H9 (cell line): ENCODE measurements at regions not wholly inside any gene's neighbourhood (a gene's known extent, or its start where the extent isn't known, plus 50 kb on each side); places are given as distances from the start of the nearest gene placed in this dataset.

Source experiments
- DNase-seq: peaks from one replicate; pipeline ENCODE4 v3.0.0-alpha.2; 2017
- H2AFZ ChIP-seq: one replicate; pipeline ENCODE4 v1.6.1; 2013; ENCODE audit warnings: mild to moderate bottlenecking, low read length, control low read depth, moderate library complexity
- H2AK5ac ChIP-seq: 2 replicates; pipeline ENCODE4 v1.6.1; 2013; ENCODE audit warnings: low read length, control low read depth, mixed read lengths; ENCODE audit not compliant: insufficient read length
- H2BK120ac ChIP-seq: one replicate; pipeline ENCODE4 v1.6.1; 2013; ENCODE audit warnings: low read depth, mild to moderate bottlenecking, low read length, control low read depth, inconsistent platforms; ENCODE audit not compliant: poor library complexity, severe bottlenecking
- H2BK12ac ChIP-seq: 2 replicates; pipeline ENCODE4 v1.6.1; 2013; ENCODE audit warnings: low read length, control low read depth, mixed read lengths, low read depth; ENCODE audit not compliant: insufficient read length
- H2BK15ac ChIP-seq: 2 replicates; pipeline ENCODE4 v1.6.1; 2013; ENCODE audit warnings: low read depth, low read length, control low read depth
- H2BK20ac ChIP-seq: one replicate; pipeline ENCODE4 v1.6.1; 2013; ENCODE audit warnings: low read depth, mild to moderate bottlenecking, low read length, control low read depth, inconsistent platforms; ENCODE audit not compliant: poor library complexity, severe bottlenecking
- H2BK5ac ChIP-seq: 2 replicates; pipeline ENCODE4 v1.6.1; 2013; ENCODE audit warnings: low read length, control low read depth, mixed read lengths; ENCODE audit not compliant: insufficient read length
- H3K14ac ChIP-seq: 2 replicates; pipeline ENCODE4 v1.6.1; 2013; ENCODE audit warnings: low read length, control low read depth; ENCODE audit not compliant: insufficient read depth
- H3K18ac ChIP-seq: 2 replicates; pipeline ENCODE4 v1.6.1; 2013; ENCODE audit warnings: low read depth, mild to moderate bottlenecking, mixed read lengths, low read length, control low read depth; ENCODE audit not compliant: insufficient read length
- H3K23ac ChIP-seq: 2 replicates; pipeline ENCODE4 v1.6.1; 2013; ENCODE audit warnings: low read length, control low read depth, mixed read lengths, low read depth; ENCODE audit not compliant: insufficient read length
- H3K23me2 ChIP-seq: 2 replicates; pipeline ENCODE4 v1.6.1; 2013; ENCODE audit warnings: low read depth, mild to moderate bottlenecking, mixed read lengths, low read length, control low read depth; ENCODE audit not compliant: insufficient read length, poor library complexity, severe bottlenecking
- H3K27ac ChIP-seq: 2 replicates; pipeline ENCODE4 v1.5.1; 2013; ENCODE audit warnings: low read length, control low read depth, mixed read lengths, low read depth; ENCODE audit not compliant: insufficient read length
- H3K27me3 ChIP-seq: 2 replicates; pipeline ENCODE4 v1.6.1; 2013; ENCODE audit warnings: low read length, control low read depth, inconsistent platforms; ENCODE audit not compliant: insufficient read depth
- H3K4ac ChIP-seq: 2 replicates; pipeline ENCODE4 v1.6.1; 2013; ENCODE audit warnings: low read depth, mild to moderate bottlenecking, control low read depth, inconsistent platforms, low read length, moderate library complexity
- H3K4me1 ChIP-seq: 2 replicates; pipeline ENCODE4 v1.6.1; 2013; ENCODE audit warnings: low read length, control low read depth, inconsistent platforms; ENCODE audit not compliant: insufficient read depth
- H3K4me2 ChIP-seq: 2 replicates; pipeline ENCODE4 v1.6.1; 2013; ENCODE audit warnings: low read length, control low read depth, mixed read lengths; ENCODE audit not compliant: insufficient read length, insufficient read depth
- H3K56ac ChIP-seq: 2 replicates; pipeline ENCODE4 v1.6.1; 2013; ENCODE audit warnings: low read depth, mild to moderate bottlenecking, mixed read lengths, low read length, control low read depth; ENCODE audit not compliant: insufficient read length
- H3K79me1 ChIP-seq: 2 replicates; pipeline ENCODE4 v1.6.1; 2013; ENCODE audit warnings: low read depth, mild to moderate bottlenecking, moderate library complexity, low read length, control low read depth, inconsistent platforms; ENCODE audit not compliant: insufficient read depth, poor library complexity, severe bottlenecking
- H3K79me2 ChIP-seq: 2 replicates; pipeline ENCODE4 v1.6.1; 2013; ENCODE audit warnings: low read length, control low read depth, inconsistent platforms; ENCODE audit not compliant: insufficient read depth
- H3K9ac ChIP-seq: 2 replicates; pipeline ENCODE4 v1.6.1; 2013; ENCODE audit warnings: low read length, control low read depth, mixed read lengths; ENCODE audit not compliant: insufficient read length; ENCODE audit errors: extremely low read depth
- H3K9me3 ChIP-seq: one replicate; pipeline ENCODE4 v1.6.1; 2013; ENCODE audit warnings: low read depth, low read length, inconsistent platforms; ENCODE audit not compliant: control insufficient read depth
- H3T11ph ChIP-seq: one replicate; pipeline ENCODE4 v1.6.1; 2013; ENCODE audit warnings: mild to moderate bottlenecking, low read length, control low read depth, inconsistent platforms
- H4K20me1 ChIP-seq: one replicate; pipeline ENCODE4 v1.6.1; 2013; ENCODE audit not compliant: control insufficient read depth, insufficient read length, insufficient read depth
- H4K5ac ChIP-seq: 2 replicates; pipeline ENCODE4 v1.6.1; 2013; ENCODE audit warnings: low read depth, mild to moderate bottlenecking, mixed read lengths, low read length, control low read depth; ENCODE audit not compliant: insufficient read length
- H4K8ac ChIP-seq: replicated peaks from 2 replicates; pipeline ENCODE4 v1.6.1; 2013; ENCODE audit warnings: low read length, control low read depth, mixed read lengths, low read depth; ENCODE audit not compliant: insufficient read length
- H4K91ac ChIP-seq: 2 replicates; pipeline ENCODE4 v1.6.1; 2013; ENCODE audit warnings: low read depth, mild to moderate bottlenecking, moderate library complexity, mixed read lengths, low read length, control low read depth; ENCODE audit not compliant: insufficient read length
- H3K27ac Mint-ChIP-seq, 3 experiments: 2 replicates in 2 of 3; 3 replicates in 1 of 3; pipeline ENCODE4 v1.8.0; 2020 to 2021; ENCODE audit warnings: mixed read lengths in 3 of 3, mild to moderate bottlenecking in 1 of 3, moderate library complexity in 1 of 3
- H3K27me3 Mint-ChIP-seq: 2 replicates; pipeline ENCODE4 v1.8.0; 2021; ENCODE audit warnings: low read depth, mild to moderate bottlenecking, moderate library complexity, mixed read lengths
- H3K36me3 Mint-ChIP-seq, 3 experiments: 2 replicates in 2 of 3; 3 replicates in 1 of 3; pipeline ENCODE4 v1.8.0; 2020 to 2021; ENCODE audit warnings: low read depth in 3 of 3, mixed read lengths in 3 of 3; ENCODE audit not compliant: insufficient read depth in 1 of 3
- H3K4me1 Mint-ChIP-seq, 2 experiments: 2 replicates each; pipeline ENCODE4 v1.8.0; 2020; ENCODE audit warnings: mixed read lengths in 2 of 2
- H3K4me3 Mint-ChIP-seq, 2 experiments: 2 replicates in 1 of 2; 3 replicates in 1 of 2; pipeline ENCODE4 v1.8.0; 2020 to 2021; ENCODE audit warnings: mild to moderate bottlenecking in 2 of 2, mixed read lengths in 2 of 2, moderate library complexity in 1 of 2
- H3K9me3 Mint-ChIP-seq, 2 experiments: 2 replicates in 1 of 2; 3 replicates in 1 of 2; pipeline ENCODE4 v1.8.0; 2020; ENCODE audit warnings: mild to moderate bottlenecking in 2 of 2, mixed read lengths in 2 of 2, moderate library complexity in 1 of 2
- WGBS: extraction: QIAGEN DNeasy Blood & Tissue Kit; methylation state at CpG from one replicate; pipeline ENCODE4 v1.1.7; 2013; ENCODE audit warnings: missing lambda C conversion rate, low lambda C conversion rate, mixed read lengths; ENCODE audit not compliant: insufficient read length; ENCODE audit errors: extremely low coverage; 5-methylcytosine and 5-hydroxymethylcytosine counted together
- TF ChIP-seq, protein P1 (sequence below): fragments of 200-600 bp; sonication (generic); conservative IDR thresholded peaks from 3 replicates; pipeline ENCODE4 v1.8.0; 2021; ENCODE audit warnings: antibody characterized with exemption, mild to moderate bottlenecking

- Histone ChIP-seq H2BK120ac (no peak overlapping the region), H2BK5ac (no peak overlapping the region)
- H3K4me1 Mint-ChIP-seq = peaks cover 2 to 8% of the 10 kb centered on the region in 2 experiments; a peak in 2 of 4 replicates
These were observed 284.5 kb downstream of the CHL1 start for GRCh38 chr3:481111-481510.

More at GRCh38 chr3:481111-481510, 284.5 kb downstream of the CHL1 start:
- Histone ChIP-seq H4K5ac (no peak overlapping the region), H3K27me3 (no peaks in the 10 kb centered on the region), H3K4ac (no peak overlapping the region), H3K18ac (no peak overlapping the region), H3K14ac (no peak overlapping the region), H2AK5ac (no peak overlapping the region), H3K4me2 (no peak overlapping the region), H3T11ph (no peak overlapping the region), H3K23me2 (no peaks in the 10 kb centered on the region), H3K23ac (no peak overlapping the region), H2BK20ac (no peak overlapping the region), H4K8ac (no peak overlapping the region), H2AFZ (no peak overlapping the region), H4K91ac (no peak overlapping the region), H2BK15ac (no peak overlapping the region), H4K20me1 (no peaks in the 10 kb centered on the region), H3K27ac (no peak overlapping the region), H3K9me3 (no peaks in the 10 kb centered on the region), H3K56ac (no peak overlapping the region), H3K79me1 (no peaks in the 10 kb centered on the region), H3K4me1 (no peaks in the 10 kb centered on the region), H3K79me2 (no peaks in the 10 kb centered on the region), H3K9ac (no peak overlapping the region), H2BK12ac (no peak overlapping the region)
- H3K4me3 Mint-ChIP-seq = no peak overlapping the region
- peaks cover 4 to 9% (median 5%) of the 10 kb centered on the region in 3 experiments; a peak in 5 of 7 replicates for H3K36me3 Mint-ChIP-seq
- WGBS = no CpG with 5 or more reads among the region's 3 CpGs
- DNase-seq = no peak
- peaks cover 2% of the 10 kb centered on the region; the same call in 1 of the 2 replicates for H3K27me3 Mint-ChIP-seq
- TF ChIP-seq, protein P1, sequence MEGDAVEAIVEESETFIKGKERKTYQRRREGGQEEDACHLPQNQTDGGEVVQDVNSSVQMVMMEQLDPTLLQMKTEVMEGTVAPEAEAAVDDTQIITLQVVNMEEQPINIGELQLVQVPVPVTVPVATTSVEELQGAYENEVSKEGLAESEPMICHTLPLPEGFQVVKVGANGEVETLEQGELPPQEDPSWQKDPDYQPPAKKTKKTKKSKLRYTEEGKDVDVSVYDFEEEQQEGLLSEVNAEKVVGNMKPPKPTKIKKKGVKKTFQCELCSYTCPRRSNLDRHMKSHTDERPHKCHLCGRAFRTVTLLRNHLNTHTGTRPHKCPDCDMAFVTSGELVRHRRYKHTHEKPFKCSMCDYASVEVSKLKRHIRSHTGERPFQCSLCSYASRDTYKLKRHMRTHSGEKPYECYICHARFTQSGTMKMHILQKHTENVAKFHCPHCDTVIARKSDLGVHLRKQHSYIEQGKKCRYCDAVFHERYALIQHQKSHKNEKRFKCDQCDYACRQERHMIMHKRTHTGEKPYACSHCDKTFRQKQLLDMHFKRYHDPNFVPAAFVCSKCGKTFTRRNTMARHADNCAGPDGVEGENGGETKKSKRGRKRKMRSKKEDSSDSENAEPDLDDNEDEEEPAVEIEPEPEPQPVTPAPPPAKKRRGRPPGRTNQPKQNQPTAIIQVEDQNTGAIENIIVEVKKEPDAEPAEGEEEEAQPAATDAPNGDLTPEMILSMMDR = no peak
- peaks cover 9 to 13% of the 10 kb centered on the region in 2 experiments for H3K9me3 Mint-ChIP-seq
- H3K27ac Mint-ChIP-seq = no peak overlapping the region
